T-helper 2 cell (primary cell): ENCODE measurements at regions not wholly inside any gene's neighbourhood (a gene's known extent, or its start where the extent isn't known, plus 50 kb on each side); places are given as distances from the start of the nearest gene placed in this dataset.
"Not testable (repeated sequence)": the region's sequence is repeated elsewhere in the genome, so short reads cannot be mapped to it uniquely, and the experiment has no call there.

Experiments used
- DNase-seq, 5 experiments: peaks; one replicate each; pipeline versions ENCODE4 v3.0.0 to v3.0.0-alpha.2; 2012 to 2022

DNA sequence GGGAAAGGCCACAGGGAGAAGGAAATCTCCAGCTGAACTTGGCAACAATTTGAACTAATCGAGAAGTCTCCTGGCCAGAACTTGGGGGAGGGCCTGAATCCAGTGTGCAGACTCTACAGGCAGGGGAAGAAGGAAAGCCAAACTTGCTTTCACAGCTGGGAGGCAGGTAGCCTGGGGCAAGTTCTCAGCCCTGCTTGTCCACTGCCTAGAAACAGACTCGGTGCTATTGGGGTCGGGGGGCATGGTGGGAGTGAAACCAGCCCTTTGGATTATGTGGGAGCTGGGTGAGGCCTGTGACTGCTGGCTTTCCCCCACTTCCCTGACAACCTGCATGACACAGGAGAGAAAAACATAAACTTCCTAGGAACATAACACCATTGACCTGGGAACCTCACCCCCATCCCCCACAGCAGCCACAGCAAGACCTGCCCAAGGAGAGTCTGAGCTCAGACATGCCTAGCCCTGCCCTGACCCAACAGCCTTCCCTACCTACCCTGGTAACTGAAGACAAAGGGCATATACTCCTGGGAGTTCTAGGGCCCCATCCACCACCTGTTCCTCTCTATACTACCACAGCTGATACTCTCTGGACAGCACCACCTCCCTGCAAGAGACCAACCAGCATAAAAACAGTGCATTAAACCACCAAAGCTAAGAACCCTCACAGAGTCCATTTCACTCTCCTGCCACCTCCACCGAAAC, 103.7 kb upstream of the MNS1 start:
- DNase-seq, result no peak

DNA sequence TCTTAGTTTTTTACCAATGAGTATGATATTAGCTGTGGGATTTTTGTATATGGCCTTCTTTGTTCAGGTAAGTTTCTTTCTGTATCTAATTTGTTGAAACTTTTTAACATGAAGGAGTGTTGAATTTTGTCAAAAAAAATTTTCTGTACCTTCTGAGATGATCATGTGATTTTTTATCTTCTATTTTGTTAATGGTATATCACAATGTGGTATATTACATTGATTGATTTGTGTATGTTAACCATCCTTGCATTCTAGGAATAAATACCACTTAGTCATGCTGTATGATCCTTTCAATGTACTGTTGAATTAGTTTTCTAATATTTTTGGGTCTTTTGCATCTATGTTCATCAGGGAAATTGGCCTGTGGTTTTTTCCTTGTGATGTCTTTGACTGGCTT, 92.5 kb upstream of the MNS1 start:
- no peak for DNase-seq

DNA sequence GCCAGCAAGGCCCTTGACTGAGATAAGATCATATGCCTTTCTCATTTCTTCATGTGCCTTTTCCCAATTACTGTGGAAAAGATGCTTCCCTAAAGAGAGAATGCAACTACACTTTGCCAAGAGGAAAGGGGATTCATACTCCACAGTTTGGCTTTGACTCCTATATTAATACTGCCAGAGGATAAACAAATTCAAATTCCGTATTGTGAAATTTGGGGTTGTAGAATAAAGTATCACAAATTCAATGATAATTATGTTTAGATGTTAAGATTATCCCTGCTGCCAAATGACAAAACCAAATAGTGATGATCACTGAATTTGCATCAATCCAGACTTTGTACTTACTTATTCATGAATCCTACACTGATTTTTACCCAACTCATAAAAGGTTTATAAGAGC, 88.5 kb upstream of the MNS1 start:
- DNase-seq, result no peak

DNA sequence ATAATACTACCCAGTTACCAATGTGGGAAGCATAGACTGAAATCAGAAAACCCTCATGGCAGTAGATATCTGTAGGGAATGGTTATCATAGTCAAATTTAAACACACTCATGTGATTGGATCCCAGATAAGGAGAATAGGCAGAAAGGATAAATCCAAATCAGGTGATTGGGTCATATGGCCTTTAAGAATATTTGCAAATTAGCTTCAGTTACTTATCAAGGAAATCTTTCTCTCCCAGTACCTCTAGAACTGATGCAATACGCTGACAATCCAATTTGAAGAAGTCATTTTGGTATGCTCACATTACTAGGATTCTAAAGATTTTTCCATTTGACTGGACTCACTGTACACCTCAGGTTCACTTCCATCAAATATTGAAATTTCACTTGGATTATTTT, 87.7 kb upstream of the MNS1 start:
- no peak for DNase-seq

DNA sequence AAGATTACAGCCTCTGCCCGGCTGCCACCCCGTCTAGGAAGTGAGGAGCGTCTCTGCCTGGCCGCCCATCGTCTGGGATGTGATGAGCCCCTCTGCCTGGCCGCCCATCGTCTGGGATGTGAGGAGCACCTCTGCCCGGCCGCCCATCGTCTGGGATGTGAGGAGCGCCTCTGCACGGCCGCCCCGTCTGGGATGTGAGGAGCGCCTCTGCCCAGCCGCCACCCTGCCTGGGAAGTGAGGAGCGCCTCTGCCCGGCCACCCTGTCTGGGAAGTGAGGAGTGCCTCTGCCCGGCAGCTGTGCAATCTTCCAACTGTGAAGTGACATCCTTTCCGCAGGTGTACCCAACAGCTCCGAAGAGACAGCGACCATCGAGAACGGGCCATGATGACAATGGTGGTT, 75.6 kb upstream of the MNS1 start:
- DNase-seq, result not testable (repeated sequence)

DNA sequence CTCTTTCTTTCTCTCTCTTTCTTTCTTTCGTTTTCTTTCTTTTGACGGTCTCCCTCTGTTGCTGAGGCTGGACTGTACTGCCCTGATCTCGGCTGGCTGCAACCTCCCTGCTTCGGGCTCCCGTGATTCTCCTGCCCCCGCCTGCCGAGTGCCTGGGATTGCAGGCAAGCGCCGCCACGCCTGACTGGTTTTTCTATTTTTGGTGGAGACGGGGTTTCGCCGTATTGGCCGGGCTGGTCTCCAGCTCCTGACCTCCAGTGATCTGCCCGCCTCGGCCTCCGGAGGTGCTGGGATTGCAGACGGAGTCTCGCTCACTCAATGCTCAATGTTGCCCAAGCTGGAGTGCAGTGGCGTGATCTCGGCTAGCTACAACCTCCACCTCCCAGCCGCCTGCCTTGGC, 75.2 kb upstream of the MNS1 start:
- not testable (repeated sequence) for DNase-seq

DNA sequence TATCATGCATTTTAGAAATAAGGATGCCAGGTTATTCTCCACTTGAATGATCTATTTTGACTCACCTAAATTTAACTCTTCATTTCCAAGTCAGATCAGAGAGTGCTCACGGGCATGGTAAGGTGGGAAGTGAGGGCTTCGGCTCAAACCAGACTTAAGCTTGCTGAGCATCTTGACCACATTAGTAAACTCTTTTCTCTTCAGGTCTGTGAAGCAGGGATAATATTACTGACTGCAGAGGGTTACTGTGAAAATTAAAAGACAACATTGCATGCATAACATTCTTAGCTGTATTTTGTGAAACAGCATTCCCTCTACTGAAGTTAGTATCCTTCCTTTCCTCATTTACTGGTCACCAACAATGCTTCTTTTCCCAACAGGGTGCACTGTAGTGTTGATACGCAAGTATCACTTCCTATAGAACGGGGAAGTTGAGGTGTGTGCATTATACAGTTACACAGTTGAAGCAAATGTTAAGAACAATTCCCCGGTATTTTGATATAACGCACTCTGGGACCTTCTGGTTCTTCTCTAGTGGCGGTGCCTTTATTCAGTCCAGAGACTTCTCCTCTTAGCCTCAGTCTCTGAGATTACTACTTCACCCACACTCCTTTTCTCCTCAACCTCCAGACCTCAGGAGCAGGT, 74.1 kb upstream of the MNS1 start:
- no peak for DNase-seq

DNA sequence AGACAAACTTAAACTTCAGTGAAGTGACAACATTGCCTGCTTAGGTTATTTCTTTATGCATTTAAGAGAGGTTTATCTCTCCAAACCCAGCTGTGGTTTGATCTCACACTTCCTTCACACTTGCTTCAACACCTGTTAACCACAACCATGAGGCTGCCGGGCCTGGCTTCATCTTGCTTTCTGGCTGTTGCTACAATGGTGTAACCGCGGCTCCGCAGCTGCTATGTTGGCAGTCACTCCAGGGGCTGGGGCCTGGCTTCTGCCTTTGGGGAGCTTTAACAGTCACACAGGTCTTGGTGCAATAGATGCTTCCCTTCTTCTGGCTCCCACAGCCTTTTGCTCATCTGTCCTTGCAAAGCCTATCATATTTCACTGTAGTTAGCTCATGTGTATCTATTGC, 72.9 kb upstream of the MNS1 start:
- DNase-seq, result peak in 2 of 5 experiments; percentile 71 to 90

DNA sequence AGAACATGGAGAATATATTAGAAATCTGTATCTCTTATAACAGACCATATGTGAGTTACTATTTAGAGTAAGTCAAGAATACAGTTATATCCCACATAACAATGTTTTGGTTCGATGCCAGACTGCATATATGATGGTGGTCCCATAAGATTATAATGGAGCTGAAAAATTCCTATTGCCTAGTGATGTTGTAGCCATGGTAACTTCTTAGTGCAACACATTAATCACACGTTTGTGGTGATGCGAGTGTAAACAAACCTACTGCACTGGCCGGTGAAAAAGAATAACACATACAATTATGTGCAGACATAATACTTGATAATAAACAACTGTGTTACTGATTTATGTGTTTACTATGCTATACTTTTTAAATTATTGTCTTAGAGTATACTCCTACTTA, 69.8 kb upstream of the MNS1 start:
- no peak for DNase-seq

DNA sequence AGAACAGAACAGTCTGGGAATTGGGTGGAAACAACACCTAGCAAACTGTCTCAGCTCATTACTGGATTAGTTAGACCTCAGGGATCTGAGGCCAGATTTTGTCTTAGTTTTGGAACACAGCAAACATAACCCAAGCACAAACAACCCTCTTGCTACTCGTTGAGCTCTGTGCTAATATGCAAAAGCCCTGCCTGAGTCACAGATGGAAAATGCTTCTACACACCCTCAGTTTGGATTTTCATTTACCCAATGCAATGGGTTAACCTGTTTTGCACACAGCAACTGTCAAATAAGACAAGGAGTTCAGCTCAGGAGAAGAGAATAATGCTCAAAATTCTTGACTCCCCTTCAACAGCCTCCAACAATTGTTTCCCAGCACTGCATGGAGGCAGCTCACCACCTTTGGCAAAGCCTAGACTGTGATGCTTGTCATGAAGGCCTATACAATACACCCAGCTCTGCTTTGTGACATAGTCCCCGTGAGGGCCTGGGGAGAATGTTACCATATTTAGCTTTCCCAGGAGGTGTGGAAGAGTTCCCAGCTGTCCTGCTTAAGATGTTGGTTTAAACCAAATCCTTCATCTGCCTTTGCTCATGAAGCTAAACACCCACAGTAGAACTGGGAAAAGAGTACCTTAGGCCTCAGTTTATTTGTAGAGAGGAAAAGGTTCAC, 68.9 kb upstream of the MNS1 start:
- DNase-seq, result no peak

DNA sequence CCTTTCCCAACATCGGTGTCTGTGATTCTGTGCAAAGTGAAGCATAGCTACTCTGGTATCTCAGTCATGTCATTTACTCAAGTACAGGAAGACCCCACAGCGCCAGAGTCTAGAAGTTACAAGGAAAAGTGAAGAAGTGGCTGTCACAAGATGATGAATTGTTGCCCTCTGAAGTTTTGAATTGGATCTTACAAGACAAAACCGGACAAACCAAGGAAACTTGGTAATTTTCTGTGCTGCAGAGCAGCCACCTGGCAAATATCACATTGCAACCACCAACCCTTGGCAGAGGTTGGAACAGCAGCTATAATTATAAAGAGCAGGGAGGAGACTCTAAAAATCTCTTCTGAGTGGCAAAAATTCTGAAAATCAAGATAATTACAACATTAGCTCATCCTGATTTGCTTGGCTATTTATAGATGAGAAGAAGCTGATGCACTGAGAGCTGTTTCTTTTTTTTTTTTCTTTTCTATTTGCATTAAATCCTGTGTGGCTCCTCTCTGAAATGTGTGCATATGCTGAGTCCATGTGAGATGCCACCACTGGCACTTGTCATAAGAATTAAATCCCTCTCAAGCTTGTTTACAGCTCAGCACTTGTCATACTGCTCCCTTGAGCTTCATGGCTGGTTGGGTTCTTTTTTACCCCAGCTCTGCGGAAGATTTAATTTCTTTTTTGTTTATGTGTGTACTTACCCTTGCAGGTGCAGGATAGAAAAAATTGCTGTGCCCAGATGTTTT, 68.0 kb upstream of the MNS1 start:
- no peak for DNase-seq

DNA sequence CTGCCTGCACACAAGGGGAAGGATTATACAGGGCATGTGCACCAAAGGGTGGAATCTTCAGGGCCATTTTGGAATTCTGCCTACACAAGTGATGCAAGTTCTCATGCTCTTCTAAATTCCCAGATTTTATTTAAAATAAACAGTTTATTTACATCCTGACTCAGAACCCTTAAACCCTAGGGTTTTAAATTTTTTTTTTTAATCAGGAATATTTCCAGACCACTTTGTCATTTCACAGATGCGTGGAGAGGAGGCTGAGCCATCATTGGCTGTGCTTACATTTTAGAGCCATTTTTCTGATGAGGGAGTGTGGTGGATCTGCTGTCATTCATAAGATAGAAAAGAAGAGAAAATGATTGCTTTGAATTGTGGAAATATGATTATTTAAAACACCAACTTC, 65.2 kb upstream of the MNS1 start:
- DNase-seq, result no peak

DNA sequence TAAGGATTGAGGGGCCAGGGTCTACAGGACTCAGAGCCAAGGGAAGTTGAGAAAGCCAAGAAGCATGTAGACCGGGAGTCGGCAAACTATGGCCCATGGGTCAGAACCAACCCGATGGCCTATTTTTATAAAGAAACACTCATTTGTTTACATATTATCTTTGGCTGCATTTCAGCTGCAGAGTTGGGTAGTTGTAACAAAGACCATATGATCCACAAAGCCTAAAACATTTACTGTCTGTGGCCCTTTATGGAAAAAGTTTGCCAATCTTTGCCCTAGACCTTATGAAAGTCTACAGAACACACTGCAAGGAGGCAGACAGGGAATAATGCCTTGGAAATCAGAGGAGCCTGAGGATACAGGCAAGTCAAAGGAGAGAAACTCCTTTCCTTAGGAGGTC, 63.2 kb upstream of the MNS1 start:
- no peak for DNase-seq

DNA sequence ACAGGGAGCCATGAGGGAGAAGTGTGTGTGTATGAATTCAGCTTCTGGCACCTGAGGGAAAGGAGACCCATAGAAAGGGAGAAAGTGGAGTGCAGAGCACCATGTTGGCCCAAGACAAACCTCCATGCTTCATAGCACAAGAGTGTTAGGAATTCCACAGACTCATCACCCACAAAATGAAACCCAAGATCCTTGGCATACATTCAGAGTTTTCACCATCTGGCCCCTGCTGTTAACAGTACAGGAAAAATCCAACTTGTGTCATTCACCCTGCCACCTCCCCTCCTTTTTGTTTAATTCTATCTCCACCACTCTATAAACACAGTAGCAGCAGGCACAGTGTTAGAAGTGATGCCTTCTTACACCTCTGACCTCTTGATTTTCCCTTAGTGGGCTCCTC, 60.0 kb upstream of the MNS1 start:
- DNase-seq, result no peak

DNA sequence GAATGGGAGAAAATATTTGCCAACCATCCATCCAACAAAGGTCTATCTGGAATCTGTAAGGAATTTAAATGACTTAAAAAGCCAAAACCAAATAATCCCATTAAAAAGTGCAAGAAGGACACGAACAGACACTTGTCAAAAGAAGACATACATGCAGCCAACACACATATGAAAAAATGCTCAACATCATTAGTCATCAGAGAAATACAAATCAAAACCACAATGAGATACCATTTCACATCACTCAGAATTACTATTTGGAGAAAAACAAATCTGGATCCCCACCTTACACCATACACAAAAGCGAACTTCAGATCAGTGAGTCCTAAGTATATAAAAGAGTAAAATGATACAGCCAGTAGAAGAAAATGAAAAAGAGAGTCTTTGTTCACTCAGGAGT, 58.6 kb upstream of the MNS1 start:
- DNase-seq, result no peak

DNA sequence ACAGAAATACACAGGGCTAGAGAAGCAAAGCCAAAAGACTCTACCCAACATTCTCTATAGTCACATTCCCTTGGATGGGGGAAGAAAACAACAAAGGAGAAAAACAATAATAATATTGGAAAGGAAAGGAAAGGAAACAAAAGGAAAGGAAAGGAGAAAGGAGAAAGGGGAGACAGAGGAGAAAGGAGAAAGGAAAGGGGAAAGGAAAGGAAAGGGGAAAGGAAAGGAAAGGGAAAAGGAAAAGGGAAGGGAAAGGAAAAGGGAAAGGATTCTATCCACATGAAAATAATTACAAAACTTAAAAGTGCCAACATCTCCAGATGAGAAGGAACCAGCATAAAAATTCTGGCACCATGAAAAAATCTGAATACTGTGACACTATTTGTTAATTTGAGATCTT, 54.1 kb upstream of the MNS1 start:
- DNase-seq, result no peak
